CD4-positive, alpha-beta T cell (primary cell): ENCODE measurements at regions not wholly inside any gene's neighbourhood (a gene's known extent, or its start where the extent isn't known, plus 50 kb on each side); places are given as distances from the start of the nearest gene placed in this dataset.
A peak's percentile ranks its signal among the peaks of the same experiment; 100 is the strongest.

Experiments
- ATAC-seq: fragments of 200-7000 bp; cut with Tn5 transposase; one replicate; pipeline ENCODE4 v1.10.0; 2022; ENCODE audit warnings: mild to moderate bottlenecking; ENCODE audit not compliant: poor library complexity
- CTCF ChIA-PET: fragments of 350-600 bp; sonication (Branson Sonifier 250); formaldehyde crosslinking; loops from one replicate; lab custom pipeline; 2021; ENCODE audit warnings: antibody characterized with exemption, inconsistent platforms; lab: Charles Lee
- POLR2A ChIA-PET: fragments of 350-600 bp; sonication (Branson Sonifier 250); formaldehyde crosslinking; loops from one replicate; lab custom pipeline; 2021; ENCODE audit warnings: antibody characterized with exemption, inconsistent platforms; lab: Charles Lee
- DNase-seq, 14 experiments: peaks; one replicate each; pipeline ENCODE4 v3.0.0-alpha.2; 2013 to 2020; ENCODE audit warnings: mixed read lengths in 2 of 14
- H3K27ac ChIP-seq, 2 donors: one replicate each; pipeline versions ENCODE4 v1.5.1 to v1.7.0; 2013; ENCODE audit warnings: low read length in 2 of 2, low read depth in 1 of 2, mild to moderate bottlenecking in 1 of 2
- H3K27me3 ChIP-seq, 2 experiments: 1 replicate in 1 of 2; 2 replicates in 1 of 2; pipeline versions ENCODE4 v1.6.1 to v1.7.0; 2013; ENCODE audit warnings: low read length in 2 of 2, control low read depth in 1 of 2, mild to moderate bottlenecking in 1 of 2, moderate library complexity in 1 of 2; ENCODE audit not compliant: insufficient read depth in 2 of 2, control insufficient read depth in 1 of 2
- H3K36me3 ChIP-seq: one replicate; pipeline ENCODE4 v1.6.1; 2013; ENCODE audit warnings: low read length, control low read depth; ENCODE audit not compliant: insufficient read depth
- H3K4me1 ChIP-seq: one replicate; pipeline ENCODE4 v1.6.1; 2013; ENCODE audit warnings: low read length, control low read depth; ENCODE audit not compliant: insufficient read depth
- H3K4me3 ChIP-seq: one replicate; pipeline ENCODE4 v1.5.1; 2013; ENCODE audit warnings: mild to moderate bottlenecking, low read length, moderate library complexity
- H3K9me3 ChIP-seq, 2 experiments: 1 replicate in 1 of 2; 2 replicates in 1 of 2; pipeline versions ENCODE4 v1.6.1 to v1.7.0; 2013; ENCODE audit warnings: low read length in 2 of 2, mild to moderate bottlenecking in 2 of 2, control low read depth in 1 of 2, moderate library complexity in 1 of 2; ENCODE audit not compliant: control insufficient read depth in 1 of 2, insufficient read depth in 1 of 2
- H3K27ac Mint-ChIP-seq: one replicate; pipeline ENCODE4 v1.8.0; 2020; ENCODE audit warnings: mixed read lengths
- H3K27me3 Mint-ChIP-seq: one replicate; pipeline ENCODE4 v1.8.0; 2021; ENCODE audit warnings: mixed read lengths
- H3K36me3 Mint-ChIP-seq: one replicate; pipeline ENCODE4 v1.8.0; 2021; ENCODE audit warnings: low read depth, mixed read lengths
- H3K4me1 Mint-ChIP-seq: one replicate; pipeline ENCODE4 v1.8.0; 2021; ENCODE audit warnings: low read depth, mixed read lengths
- H3K4me3 Mint-ChIP-seq: one replicate; pipeline ENCODE4 v1.8.0; 2020; ENCODE audit warnings: mild to moderate bottlenecking, mixed read lengths
- H3K9me3 Mint-ChIP-seq: one replicate; pipeline ENCODE4 v1.8.0; 2020; ENCODE audit warnings: mixed read lengths
- intact Hi-C, 2 experiments: fragments of 100-400 bp; cut with DNase I in 1 of 2; cut with micrococcal nuclease in 1 of 2; formaldehyde crosslinking; loops; one replicate each; pipeline versions ENCODE4 v1.15.1 to v1.9.0; 2023 to 2025; cut with DNase I, micrococcal nuclease
- TF ChIP-seq, protein P1 (sequence below): fragments of 200-600 bp; IDR thresholded peaks from one replicate; pipeline ENCODE4 v1.8.0; 2022; ENCODE audit warnings: antibody characterized with exemption, mild to moderate bottlenecking

DNA sequence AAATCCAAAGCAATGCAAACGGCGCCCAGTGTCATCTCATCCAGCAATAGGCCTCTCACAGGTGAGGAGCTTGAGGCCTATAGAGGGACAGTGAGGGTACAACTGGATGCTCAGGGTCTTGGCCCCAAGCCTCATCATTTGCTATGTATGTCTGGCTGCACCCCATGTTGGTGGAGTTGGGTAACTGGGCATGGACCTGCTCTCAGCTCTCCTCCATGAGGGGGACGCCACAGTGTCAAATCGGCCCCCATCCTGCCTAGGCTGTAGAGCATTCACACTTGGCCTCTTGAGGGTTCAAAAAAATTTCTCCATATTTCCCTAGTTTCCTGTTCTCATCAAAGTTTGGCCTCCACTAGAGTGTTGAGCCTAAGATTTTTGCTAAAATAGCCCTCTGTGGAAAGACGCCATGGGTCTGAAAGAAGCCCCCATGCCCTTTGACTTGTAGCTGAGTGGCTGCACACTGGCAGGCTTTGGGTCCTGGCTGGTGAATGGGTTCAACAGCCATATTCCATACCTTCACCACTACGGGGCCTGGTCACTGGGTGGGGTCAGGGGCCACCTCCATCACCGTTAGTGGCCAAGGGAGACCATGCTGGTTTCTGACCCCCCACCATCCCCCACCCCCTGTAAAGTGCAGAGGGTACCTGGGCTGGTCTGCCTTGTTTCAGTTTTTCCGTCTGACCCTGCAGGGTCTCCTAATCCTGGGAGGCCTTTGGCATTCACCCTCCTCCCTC lies 132.3 kb upstream of the TBX20 start:
- POLR2A ChIA-PET, result no interaction called here
- H3K4me3 Mint-ChIP-seq, result no peak overlapping the region
- H3K36me3 Mint-ChIP-seq, result no peaks in the 10 kb centered on the region

DNA sequence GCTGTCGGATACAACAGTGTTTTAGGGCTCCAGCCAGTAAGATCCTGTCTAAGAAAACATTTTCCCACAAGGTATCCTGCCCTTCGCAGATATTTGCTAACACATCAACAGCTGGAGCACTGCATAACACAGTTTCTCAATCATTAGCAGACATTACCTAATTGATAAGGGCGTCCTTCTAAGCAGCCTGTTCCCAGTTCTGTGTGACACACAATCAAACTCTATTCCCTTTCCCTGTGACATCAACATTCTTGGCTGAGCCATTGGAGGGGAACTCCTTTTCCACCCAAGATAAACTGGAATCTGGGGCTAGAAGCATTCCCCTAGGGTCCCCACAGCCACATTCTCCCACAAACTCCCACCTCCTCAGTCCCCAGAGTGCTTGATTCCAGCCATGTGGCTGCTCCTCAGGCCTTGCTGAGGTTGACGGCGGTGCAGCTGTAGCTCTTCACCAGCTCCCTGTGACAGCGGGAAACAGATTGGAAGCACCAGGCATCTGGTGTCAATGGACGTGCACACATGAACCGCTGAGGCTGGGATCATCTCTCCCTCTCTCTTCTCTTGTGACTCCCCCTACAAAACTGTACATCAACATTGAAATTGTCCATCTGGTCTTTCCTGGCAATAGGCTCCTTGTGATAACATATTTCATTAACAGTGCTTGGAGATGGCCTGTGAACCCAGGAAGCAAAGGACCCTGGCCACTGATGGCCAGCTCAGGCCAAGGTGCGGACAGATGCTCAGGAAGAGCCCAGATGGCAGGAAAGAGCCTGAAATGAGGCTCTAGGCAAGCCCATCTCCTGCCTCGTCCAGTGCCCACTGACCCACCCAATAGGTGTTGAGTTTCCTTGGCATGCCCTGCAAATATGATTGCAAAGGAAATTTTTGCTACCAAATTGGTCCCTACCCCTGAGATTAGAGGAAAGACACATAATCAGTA lies 131.1 kb upstream of the TBX20 start:
- Histone ChIP-seq H3K4me3 (no peak overlapping the region), H3K27ac (no peak overlapping the region), H3K36me3 (no peaks in the 10 kb centered on the region), H3K9me3 (no peaks in the 10 kb centered on the region), H3K4me1 (no peaks in the 10 kb centered on the region), H3K27me3 (no peaks in the 10 kb centered on the region)
- intact Hi-C loops, result no loop called here
- H3K27ac Mint-ChIP-seq, result no peak overlapping the region
- peaks cover 7% of the 10 kb centered on the region for H3K27me3 Mint-ChIP-seq
- CTCF ChIA-PET, result no interaction called here
- no peak for ATAC-seq
- TF ChIP-seq, protein P1, sequence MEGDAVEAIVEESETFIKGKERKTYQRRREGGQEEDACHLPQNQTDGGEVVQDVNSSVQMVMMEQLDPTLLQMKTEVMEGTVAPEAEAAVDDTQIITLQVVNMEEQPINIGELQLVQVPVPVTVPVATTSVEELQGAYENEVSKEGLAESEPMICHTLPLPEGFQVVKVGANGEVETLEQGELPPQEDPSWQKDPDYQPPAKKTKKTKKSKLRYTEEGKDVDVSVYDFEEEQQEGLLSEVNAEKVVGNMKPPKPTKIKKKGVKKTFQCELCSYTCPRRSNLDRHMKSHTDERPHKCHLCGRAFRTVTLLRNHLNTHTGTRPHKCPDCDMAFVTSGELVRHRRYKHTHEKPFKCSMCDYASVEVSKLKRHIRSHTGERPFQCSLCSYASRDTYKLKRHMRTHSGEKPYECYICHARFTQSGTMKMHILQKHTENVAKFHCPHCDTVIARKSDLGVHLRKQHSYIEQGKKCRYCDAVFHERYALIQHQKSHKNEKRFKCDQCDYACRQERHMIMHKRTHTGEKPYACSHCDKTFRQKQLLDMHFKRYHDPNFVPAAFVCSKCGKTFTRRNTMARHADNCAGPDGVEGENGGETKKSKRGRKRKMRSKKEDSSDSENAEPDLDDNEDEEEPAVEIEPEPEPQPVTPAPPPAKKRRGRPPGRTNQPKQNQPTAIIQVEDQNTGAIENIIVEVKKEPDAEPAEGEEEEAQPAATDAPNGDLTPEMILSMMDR, result no peak
- no peaks in the 10 kb centered on the region for H3K9me3 Mint-ChIP-seq
- no peak for DNase-seq
- POLR2A ChIA-PET, result no interaction called here
- H3K36me3 Mint-ChIP-seq, result no peaks in the 10 kb centered on the region
- no peak overlapping the region for H3K4me3 Mint-ChIP-seq
- no peaks in the 10 kb centered on the region for H3K4me1 Mint-ChIP-seq

More for the DNA sequence above, 132.3 kb upstream of the TBX20 start:
- H3K4me1 ChIP-seq, result no peaks in the 10 kb centered on the region
- DNase-seq, result no peak
- no peak overlapping the region for H3K4me3 ChIP-seq
- TF ChIP-seq, protein P1, result no peak
- no peaks in the 10 kb centered on the region for H3K27me3 Mint-ChIP-seq
- CTCF ChIA-PET, result no interaction called here
- ATAC-seq, result no peak
- intact Hi-C loops, result no loop called here
- H3K36me3 ChIP-seq, result no peaks in the 10 kb centered on the region
- H3K27me3 ChIP-seq, result peaks cover 0 to 5% of the 10 kb centered on the region in 2 experiments
- no peak overlapping the region for H3K27ac Mint-ChIP-seq
- H3K9me3 Mint-ChIP-seq, result no peaks in the 10 kb centered on the region
- no peaks in the 10 kb centered on the region for H3K4me1 Mint-ChIP-seq
- H3K9me3 ChIP-seq, result no peaks in the 10 kb centered on the region
- H3K27ac ChIP-seq, result no peak overlapping the region

DNA sequence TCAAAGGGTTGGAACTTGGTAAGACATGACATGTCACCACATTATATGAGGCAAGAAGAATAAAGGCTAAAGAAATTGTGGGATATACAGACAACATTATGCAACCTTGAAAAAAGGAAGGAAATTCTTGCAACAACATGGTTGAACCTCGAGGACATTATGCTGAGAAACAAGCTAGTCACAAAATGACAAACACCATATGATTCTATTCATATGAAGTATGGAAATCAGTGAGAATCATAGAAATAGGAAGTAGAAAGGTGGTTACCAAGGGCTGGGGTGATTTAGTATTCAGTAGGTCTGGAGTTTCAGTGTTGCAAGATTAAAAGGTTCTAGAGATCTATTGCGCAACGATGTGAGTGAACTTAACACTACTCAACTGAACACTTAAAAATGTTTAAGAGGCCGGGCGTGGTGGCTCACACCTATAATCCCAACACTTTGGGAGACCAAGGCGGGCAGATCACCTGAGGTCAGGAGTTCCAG lies 126.9 kb upstream of the TBX20 start:
- intact Hi-C loops, result no loop called here
- H3K27ac ChIP-seq, result no peak overlapping the region
- peaks cover 0 to 3% of the 10 kb centered on the region in 2 experiments for H3K27me3 ChIP-seq
- no peak overlapping the region for H3K27ac Mint-ChIP-seq
- DNase-seq (peak in 3 of 14 experiments; percentile 9 to 18 (median 14)), ATAC-seq (no peak)
- no peaks in the 10 kb centered on the region for H3K36me3 Mint-ChIP-seq
- H3K4me1 ChIP-seq, result no peaks in the 10 kb centered on the region
- TF ChIP-seq, protein P1, result no peak
- CTCF ChIA-PET, result interaction anchor here (0.9 kb wide), 1 partner anchor 27 kb away, joined by 3 read pairs; no protein-coding TSS in a partner anchor
- no peak overlapping the region for H3K4me3 ChIP-seq
- H3K9me3 ChIP-seq, result peaks cover 0 to 4% of the 10 kb centered on the region in 2 experiments
- peaks cover 35% of the 10 kb centered on the region for H3K27me3 Mint-ChIP-seq
- no peaks in the 10 kb centered on the region for H3K4me1 Mint-ChIP-seq
- no peaks in the 10 kb centered on the region for H3K9me3 Mint-ChIP-seq
- POLR2A ChIA-PET, result no interaction called here
- H3K4me3 Mint-ChIP-seq, result no peak overlapping the region
- no peaks in the 10 kb centered on the region for H3K36me3 ChIP-seq
